ENCODE measurements at regions not wholly inside any gene's neighbourhood (a gene's known extent, or its start where the extent isn't known, plus 50 kb on each side); places are given as distances from the start of the nearest gene placed in this dataset.
"Not testable (repeated sequence)": the region's sequence is repeated elsewhere in the genome, so short reads cannot be mapped to it uniquely, and the experiment has no call there.

DNA sequence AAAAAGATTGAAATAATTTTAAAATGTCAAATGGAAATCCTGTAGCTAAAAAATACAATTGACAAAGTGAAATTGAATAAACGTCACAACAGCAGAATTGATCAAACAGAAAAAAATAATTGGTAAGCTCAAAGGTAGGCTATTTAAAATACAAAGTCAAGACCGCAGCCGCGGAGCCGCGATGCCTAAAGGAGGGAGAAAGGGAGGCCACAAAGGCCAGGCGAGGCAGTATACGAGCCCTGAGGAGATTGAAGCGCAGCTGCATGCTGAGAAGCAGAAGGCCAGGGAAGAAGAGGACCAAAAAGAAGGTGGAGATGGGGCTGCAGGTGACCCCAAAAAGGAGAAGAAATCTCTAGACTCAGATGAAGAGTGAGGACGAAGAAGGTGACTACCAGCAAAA is 1068.5 kb upstream of the COX7C start:
- DNase-seq (ENCODE audit: low spot score), result no peak

DNA sequence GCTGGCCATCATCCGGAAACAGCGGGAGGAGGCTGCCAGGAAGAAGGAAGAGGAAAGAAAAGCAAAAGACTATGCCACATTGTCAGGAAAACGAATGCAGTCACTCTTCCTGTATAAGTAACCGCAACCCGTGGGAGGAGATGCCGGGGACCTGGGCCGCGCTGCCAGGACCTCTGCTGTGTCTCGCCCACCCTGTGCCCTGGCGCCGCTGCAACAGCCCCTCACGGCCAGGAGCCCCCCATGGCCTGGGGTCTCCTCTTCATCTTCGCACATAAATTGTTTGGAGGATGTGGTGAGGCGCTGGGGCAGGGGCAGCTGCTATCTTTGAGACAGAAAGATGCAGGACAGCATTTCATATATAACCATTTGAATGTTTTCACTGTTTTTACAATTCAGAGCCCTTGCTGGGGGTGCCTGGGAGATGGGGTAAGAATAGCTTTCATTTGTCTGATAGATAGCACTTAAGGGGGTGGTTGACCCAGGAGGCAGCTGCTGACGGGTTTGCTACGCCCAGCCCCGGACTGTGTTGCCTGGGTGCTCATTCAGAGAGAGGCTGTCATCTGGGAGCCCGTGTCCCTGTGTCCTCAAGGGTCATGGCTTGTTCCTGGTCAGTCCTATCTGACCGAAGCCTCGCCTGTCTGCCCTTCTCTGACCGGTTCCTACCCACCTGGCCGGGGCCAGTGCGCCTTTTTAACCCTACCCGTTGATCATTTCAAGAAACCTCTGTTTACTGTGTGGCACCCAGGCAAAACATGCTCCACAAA is 1067.7 kb upstream of the COX7C start:
- DNase-seq (ENCODE audit: low spot score), result no peak

DNA sequence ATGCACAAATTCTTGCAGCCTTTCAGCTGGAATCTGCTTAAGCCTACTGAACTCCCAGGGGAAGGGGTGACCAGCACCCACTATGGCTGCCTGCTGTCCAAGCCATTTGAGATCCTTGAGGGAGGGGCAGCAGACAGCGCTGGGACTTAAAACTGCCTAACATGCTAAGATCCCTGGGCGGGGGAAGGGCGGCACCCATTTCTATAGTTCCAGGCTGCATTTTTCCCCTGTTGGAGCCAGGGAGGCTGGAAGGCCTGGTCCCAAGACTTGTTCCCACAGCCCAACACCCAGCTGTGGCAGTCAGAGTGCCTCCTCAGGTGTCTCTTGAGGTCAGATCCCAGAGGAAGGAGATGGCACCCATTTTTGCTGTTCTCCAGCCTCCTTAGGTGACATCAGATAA is 1061.3 kb upstream of the COX7C start:
- no peak for DNase-seq (ENCODE audit: low spot score)

DNA sequence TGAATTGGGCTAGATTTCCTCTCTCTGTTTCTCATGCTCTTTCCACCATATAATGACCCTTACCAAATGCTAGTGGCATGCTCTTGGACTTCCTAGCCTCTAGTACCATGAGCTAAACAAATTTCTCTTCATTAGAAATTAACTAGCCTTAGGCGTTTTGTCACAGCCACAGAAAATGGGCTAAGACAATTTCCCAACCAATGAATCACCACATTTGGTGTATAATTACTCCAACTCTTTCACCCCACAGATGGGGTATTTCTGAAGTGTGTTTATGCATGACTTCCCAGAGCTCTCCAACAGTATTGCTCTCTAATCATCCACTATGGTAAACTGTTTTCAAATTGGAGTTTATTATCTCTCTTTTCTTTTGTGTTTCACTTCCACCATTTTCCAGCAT is 1041.1 kb upstream of the COX7C start:
- no peak for DNase-seq (ENCODE audit: low spot score)

DNA sequence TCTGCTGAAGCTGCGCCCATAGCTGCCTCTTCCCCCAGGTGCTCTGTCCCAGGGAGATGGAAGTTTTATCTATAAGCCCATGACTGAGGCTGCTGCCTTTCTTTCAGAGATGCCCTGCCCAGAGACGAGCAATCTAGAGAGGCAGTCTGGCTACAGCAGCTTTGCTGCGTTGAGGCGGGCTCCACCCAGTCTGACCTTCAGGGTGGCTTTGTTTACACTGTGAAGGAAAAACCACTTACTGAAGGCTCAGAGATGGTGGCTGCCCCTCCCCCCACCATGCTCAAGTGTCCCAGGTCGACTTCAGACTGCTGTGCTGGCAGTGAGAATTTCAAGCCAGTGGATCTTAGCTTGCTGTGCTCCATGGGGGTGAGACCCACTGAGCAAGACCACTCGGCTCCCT is 1029.9 kb upstream of the COX7C start:
- not testable (repeated sequence) for DNase-seq (ENCODE audit: low spot score)

- not testable (repeated sequence) for DNase-seq (ENCODE audit: low spot score)
Measured at GRCh38 chr5:85588268-85588667, 1029.5 kb upstream of the COX7C start.

GRCh38 chr5:85590764-85591163 is 1027.0 kb upstream of the COX7C start:
- no peak for DNase-seq (ENCODE audit: low spot score)

DNA sequence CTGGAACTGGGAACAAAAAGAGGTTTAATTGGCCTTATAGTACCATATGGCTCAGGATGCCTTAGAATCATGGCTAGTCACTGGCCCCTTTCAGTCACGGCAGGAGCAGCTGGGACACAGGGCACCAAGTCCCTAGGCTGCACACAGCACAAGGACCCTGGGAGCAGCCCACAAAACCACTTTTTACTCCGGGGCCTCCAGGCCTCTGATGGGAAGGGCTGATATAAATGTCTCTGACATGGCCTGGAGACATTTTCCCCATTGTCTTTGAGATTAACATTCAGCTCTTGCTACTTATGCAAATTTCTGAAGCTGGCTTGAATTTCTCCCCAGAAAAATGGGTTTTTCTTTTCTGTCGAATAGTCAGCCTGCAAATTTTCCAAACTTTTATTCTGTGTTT is 1026.4 kb upstream of the COX7C start:
- DNase-seq (ENCODE audit: low spot score), result no peak

- DNase-seq (ENCODE audit: low spot score), result no peak
Measured at GRCh38 chr5:85602843-85603242, 1014.9 kb upstream of the COX7C start.

GRCh38 chr5:85604378-85604777 is 1013.4 kb upstream of the COX7C start:
- DNase-seq (ENCODE audit: low spot score), result no peak

DNA sequence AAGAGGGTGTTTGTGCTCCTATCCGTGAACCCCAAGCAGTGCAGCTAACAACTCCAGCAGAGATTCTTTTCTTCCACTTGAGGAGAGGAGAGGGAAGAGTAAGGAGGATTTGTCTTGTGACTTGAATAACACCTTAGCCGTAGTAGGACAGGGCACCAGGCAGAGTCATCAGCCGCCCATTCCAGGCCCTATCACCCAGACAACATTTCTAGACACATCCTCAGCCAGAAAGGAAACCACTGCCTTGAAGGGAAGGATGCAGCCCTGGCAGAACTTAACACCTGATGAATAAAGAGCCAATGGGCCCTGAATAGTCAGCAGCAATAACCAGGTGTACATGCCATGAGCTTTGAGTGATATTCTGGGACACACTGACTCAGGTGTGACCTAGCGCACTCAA is 1013.0 kb upstream of the COX7C start:
- no peak for DNase-seq (ENCODE audit: low spot score)

DNA sequence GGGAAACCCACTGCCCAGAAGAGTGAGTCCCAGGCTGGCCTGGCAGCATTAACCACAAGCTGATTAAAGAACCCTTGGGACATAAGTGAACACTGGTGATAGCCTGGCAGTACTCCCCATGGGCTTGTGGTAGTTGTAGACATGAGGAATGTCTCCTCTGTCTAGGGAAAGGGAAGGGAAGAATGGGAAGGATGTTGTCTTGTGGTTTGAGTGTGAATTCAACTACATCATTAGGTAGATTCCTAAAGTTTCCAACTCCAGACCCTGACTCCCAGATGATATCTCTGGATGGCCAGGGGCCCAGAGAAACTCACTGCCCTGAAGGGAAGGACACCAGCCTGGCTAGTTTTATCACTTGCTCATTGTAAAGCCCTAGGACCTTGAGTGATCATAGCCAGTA is 1012.4 kb upstream of the COX7C start:
- DNase-seq (ENCODE audit: low spot score), result no peak

DNA sequence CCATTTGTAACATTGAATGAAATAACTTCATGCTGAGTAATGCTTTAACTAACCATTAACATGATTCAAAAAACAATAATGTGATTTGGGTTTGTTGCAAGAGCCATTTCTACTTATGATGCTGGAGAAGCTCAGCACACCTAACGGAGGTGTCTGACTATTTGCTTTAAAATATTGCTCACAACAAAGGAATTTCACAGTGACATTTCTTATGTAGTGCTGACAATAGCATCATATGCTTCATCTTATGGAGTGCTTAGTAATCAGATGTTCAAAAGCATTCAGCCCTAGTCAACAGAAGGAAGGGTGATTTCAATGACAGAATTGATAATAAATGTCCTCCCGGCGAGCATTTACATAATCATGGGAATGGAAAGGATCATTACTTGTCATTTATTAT is 1003.3 kb upstream of the COX7C start:
- DNase-seq (ENCODE audit: low spot score), result no peak

- no peak for DNase-seq (ENCODE audit: low spot score)
Measured at GRCh38 chr5:85621668-85622067, 996.1 kb upstream of the COX7C start.

DNA sequence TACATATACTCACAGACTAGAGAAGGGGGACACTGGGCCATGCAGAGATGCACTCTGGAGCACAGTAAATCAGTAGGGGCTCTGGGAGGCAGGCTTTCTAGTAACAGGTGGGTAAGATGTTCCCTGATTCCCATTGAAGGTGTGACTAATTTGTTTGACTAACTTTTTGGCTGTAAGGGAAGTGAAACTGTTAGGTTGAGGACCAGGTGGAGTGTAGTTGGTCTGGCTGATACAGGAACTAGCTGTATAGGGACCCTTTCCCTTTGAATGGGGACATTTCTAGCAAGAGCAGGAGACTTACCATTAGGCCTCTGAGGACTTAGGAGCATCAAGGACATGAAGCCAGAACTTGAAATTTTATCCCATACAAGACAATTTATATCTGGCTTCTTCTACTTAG is 989.6 kb upstream of the COX7C start:
- DNase-seq (ENCODE audit: low spot score), result no peak

DNA sequence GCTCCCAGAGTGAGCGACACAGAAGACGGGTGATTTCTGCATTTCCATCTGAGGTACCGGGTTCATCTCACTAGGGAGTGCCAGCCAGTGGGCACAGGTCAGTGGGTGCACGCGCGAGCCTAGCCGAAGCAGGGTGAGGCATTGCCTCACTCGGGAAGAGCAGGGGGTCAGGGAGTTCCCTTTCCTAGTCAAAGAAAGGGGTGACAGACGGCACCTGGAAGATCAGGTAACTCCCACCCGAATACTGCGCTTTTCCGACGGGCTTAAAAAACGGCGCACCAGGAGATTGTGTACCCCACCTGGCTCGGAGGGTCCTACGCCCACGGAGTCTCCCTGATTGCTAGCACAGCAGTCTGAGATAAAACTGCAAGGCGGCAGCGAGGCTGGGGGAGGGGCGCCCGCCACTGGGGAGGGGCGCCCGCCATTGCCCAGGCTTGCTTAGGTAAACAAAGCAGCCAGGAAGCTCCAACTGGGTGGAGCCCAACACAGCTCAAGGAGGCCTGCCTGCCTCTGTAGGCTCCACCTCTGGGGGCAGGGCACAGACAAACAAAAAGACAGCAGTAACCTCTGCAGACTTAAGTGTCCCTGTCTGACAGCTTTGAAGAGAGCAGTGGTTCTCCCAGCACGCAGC is 979.1 kb upstream of the COX7C start:
- DNase-seq (ENCODE audit: low spot score), result not testable (repeated sequence)

GRCh38 chr5:85646036-85646435 is 971.7 kb upstream of the COX7C start:
- DNase-seq (ENCODE audit: low spot score), result no peak

DNA sequence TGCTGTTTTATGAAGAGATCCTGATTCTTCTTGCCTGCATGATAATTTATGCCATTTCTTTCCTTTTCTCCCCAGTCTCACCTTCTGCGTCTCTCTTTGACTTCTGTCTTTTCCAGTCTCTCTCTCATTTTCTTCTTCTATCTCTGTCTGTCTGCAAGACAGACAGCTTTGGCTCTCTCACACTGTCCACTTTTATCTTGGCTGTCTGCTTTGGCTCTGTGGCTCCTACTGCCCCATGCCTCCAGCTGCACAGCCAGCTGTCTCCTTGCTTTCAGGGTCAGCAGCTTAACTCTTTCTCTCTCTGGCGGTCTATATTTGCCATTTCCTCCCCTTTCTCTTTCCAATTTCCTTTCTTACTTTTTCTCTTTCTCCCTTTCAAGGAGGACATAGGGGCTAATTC is 971.1 kb upstream of the COX7C start:
- DNase-seq (ENCODE audit: low spot score), result no peak

GRCh38 chr5:85647349-85648127 is 970.2 kb upstream of the COX7C start:
- DNase-seq (ENCODE audit: low spot score), result no peak

DNA sequence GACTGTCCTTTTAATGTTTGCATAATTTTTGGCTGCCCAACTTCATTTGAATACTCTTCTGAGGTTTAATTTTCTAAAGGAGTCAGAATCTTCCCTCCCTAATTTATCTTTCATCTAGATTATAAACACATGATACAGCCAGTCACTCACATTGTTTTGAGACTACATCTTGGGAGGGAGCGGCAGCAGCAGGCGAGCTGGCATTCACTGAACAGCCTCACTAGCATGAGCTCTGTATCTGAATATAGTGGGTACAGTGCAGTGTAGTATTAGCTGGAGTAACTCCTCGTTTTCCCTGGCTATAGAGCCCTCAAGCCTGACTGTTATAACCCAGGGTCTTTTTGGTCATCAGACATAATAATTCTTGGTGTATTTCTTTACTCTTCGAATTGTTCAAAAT is 969.2 kb upstream of the COX7C start:
- no peak for DNase-seq (ENCODE audit: low spot score)

GRCh38 chr5:85651731-85652130 is 966.0 kb upstream of the COX7C start:
- no peak for DNase-seq (ENCODE audit: low spot score)

DNA sequence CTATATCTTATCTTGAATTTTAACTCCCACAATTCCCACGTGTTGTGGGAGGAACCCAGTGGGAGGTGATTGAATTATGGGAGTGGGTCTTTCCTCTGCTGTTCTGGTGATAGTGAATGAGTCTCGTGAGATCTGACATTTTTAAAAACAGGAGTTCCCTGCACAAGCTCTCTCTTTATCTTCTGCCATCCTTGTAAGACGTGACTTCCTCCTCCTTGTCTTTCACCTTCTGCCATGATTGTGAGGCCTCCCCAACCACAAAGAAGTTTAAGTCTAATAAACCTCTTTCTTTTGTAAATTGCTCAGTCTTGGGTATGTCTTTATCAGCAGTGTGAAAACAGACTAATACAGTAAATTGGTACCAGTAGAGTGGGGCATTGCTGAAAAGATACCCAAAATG is 963.6 kb upstream of the COX7C start:
- not testable (repeated sequence) for DNase-seq (ENCODE audit: low spot score)

DNA sequence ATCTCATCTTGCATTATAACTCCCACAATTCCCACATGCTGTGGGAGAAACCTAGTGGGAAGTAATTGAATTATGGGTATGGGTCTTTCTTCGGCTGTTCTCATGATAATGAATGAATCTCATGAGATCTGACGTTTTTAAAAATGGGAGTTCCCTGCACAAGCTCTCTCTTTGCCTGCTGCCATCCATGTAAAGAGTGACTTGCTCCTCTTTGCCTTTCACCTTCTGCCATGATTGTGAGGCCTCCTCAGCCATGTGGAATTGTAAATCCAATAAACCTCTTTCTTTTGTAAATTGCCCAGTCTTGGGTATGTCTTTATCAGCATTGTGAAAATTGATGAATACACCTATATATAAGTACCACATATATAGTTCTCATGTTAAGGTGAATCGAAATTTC is 961.7 kb upstream of the COX7C start:
- no peak for DNase-seq (ENCODE audit: low spot score)
